Endothelial cell of umbilical vein (primary cell): ENCODE measurements at regions not wholly inside any gene's neighbourhood (a gene's known extent, or its start where the extent isn't known, plus 50 kb on each side); places are given as distances from the start of the nearest gene placed in this dataset.

Source experiments
- CTCF ChIP-seq, 2 donors: IDR thresholded peaks; 1 replicate in 1 of 2; 2 replicates in 1 of 2; pipeline ENCODE4 v1.5.1; 2011; ENCODE audit warnings: low read length in 2 of 2, mild to moderate bottlenecking in 2 of 2, moderate library complexity in 2 of 2, control low read depth in 1 of 2, inconsistent platforms in 1 of 2, low read depth in 1 of 2; ENCODE audit not compliant: insufficient read depth in 1 of 2; ENCODE audit errors: extremely low read depth in 1 of 2
- EZH2 ChIP-seq: IDR thresholded peaks from 2 replicates; pipeline ENCODE4 v1.6.1; 2012; ENCODE audit warnings: borderline replicate concordance, low read depth, mild to moderate bottlenecking, moderate library complexity, low read length, inconsistent platforms; ENCODE audit not compliant: severe bottlenecking
- MYC ChIP-seq: IDR thresholded peaks from one replicate; pipeline ENCODE4 v1.6.1; 2011; ENCODE audit warnings: mild to moderate bottlenecking, low read depth, low read length
- POLR2A ChIP-seq: IDR thresholded peaks from 2 replicates; pipeline ENCODE4 v1.6.1; 2012; ENCODE audit warnings: low read depth, mild to moderate bottlenecking, control low read depth, low read length
- POLR2AphosphoS5 ChIP-seq: IDR thresholded peaks from 2 replicates; pipeline ENCODE4 v1.6.1; 2012; ENCODE audit warnings: low read depth, mild to moderate bottlenecking, control low read depth, low read length, moderate library complexity; ENCODE audit not compliant: insufficient read depth

- TF ChIP-seq CTCF (IDR thresholded peaks at IDR 0.05; ENCODE audit: extremely low read depth in 1 of 2, insufficient read depth in 1 of 2, low read depth in 1 of 2, low read length in 2 of 2) (no peak), MYC (no peak), POLR2A (no peak), EZH2 (no peak), POLR2AphosphoS5 (no peak)
These were observed 138.0 kb upstream of the FGF13 start for GRCh38 chrX:138849521-138849920.
